ENCODE measurements at regions not wholly inside any gene's neighbourhood (a gene's known extent, or its start where the extent isn't known, plus 50 kb on each side); places are given as distances from the start of the nearest gene placed in this dataset.

- POLR2A ChIA-PET: no interaction called here
- H3K27ac ChIP-seq (ENCODE audit: extremely low read depth, low read depth, low read length): no peak overlapping the region
- no peaks in the 10 kb centered on the region for H3K36me3 ChIP-seq (ENCODE audit: control insufficient read depth in 2 of 2, insufficient read depth in 1 of 2, low read length in 2 of 2)
- no peak overlapping the region for H3K4me3 ChIP-seq (ENCODE audit: low read depth, low read length)
- no peaks in the 10 kb centered on the region for H3K4me1 ChIP-seq (ENCODE audit: control insufficient read depth, insufficient read depth, low read length)
- CTCF ChIA-PET: no interaction called here
- TF ChIP-seq ZNF837 (tag by site-specific recombination; IDR thresholded peaks at IDR 0.05) (no peak), ZNF768 (tag by site-specific recombination; IDR thresholded peaks at IDR 0.05) (no peak), ZNF23 (tag by site-specific recombination; IDR thresholded peaks at IDR 0.05; ENCODE audit: borderline replicate concordance) (no peak), ZBTB8A (tag by site-specific recombination; IDR thresholded peaks at IDR 0.05) (no peak), ZSCAN4 (tag by site-specific recombination; IDR thresholded peaks at IDR 0.05) (no peak), ZNF596 (tag by site-specific recombination; IDR thresholded peaks at IDR 0.05) (no peak), ZFHX2 (tag by site-specific recombination; conservative IDR thresholded peaks at IDR 0.05) (no peak), ZBTB7A (tag by site-specific recombination; IDR thresholded peaks at IDR 0.05; ENCODE audit: low read depth) (no peak), KLF10 (tag by site-specific recombination; IDR thresholded peaks at IDR 0.05) (no peak), ZNF658 (tag by site-specific recombination; IDR thresholded peaks at IDR 0.05) (no peak)
- H3K9me3 ChIP-seq (ENCODE audit: control insufficient read depth, insufficient read depth, low read depth, low read length): no peaks in the 10 kb centered on the region
Observed at GRCh38 chr7:68020102-68020501, 1023.5 kb downstream of the TYW1 start.

- POLR2A ChIA-PET: no interaction called here
Observed at GRCh38 chr7:68025369-68025768, 1028.7 kb downstream of the TYW1 start.

More at GRCh38 chr7:68025369-68025768, 1028.7 kb downstream of the TYW1 start:
- TF ChIP-seq ZBTB8A (tag by site-specific recombination; IDR thresholded peaks at IDR 0.05) (no peak), ZNF837 (tag by site-specific recombination; IDR thresholded peaks at IDR 0.05) (no peak), GLI2 (tag by site-specific recombination; IDR thresholded peaks at IDR 0.05; ENCODE audit: borderline replicate concordance, low read depth) (no peak), ZBTB10 (tag by site-specific recombination; IDR thresholded peaks at IDR 0.05) (no peak), MYNN (tag by site-specific recombination; IDR thresholded peaks at IDR 0.05; ENCODE audit: borderline replicate concordance) (no peak), ZNF449 (tag by site-specific recombination; IDR thresholded peaks at IDR 0.05) (no peak), SP7 (tag by site-specific recombination; IDR thresholded peaks at IDR 0.05) (no peak), ZNF211 (tag by site-specific recombination; IDR thresholded peaks at IDR 0.05; ENCODE audit: low read depth) (no peak), OVOL3 (tag by site-specific recombination; IDR thresholded peaks at IDR 0.05) (no peak), ZNF2 (tag by site-specific recombination; IDR thresholded peaks at IDR 0.05) (no peak), ZNF544 (tag by site-specific recombination; IDR thresholded peaks at IDR 0.05) (no peak), ZNF549 (tag by site-specific recombination; IDR thresholded peaks at IDR 0.05) (no peak), ZNF629 (tag by site-specific recombination; IDR thresholded peaks at IDR 0.05) (no peak), ZNF423 (tag by site-specific recombination; IDR thresholded peaks at IDR 0.05) (no peak)
- Histone ChIP-seq H3K9me3 (ENCODE audit: control insufficient read depth, insufficient read depth, low read depth, low read length) (no peaks in the 10 kb centered on the region), H3K4me1 (ENCODE audit: control insufficient read depth, insufficient read depth, low read length) (no peaks in the 10 kb centered on the region), H3K36me3 (ENCODE audit: control insufficient read depth in 2 of 2, insufficient read depth in 1 of 2, low read length in 2 of 2) (no peaks in the 10 kb centered on the region), H3K27ac (ENCODE audit: extremely low read depth, low read depth, low read length) (no peak overlapping the region), H3K4me3 (ENCODE audit: low read depth, low read length) (no peak overlapping the region)
- CTCF ChIA-PET: no interaction called here

All from HEK293 (cell line).